ENCODE measurements at regions not wholly inside any gene's neighbourhood (a gene's known extent, or its start where the extent isn't known, plus 50 kb on each side); places are given as distances from the start of the nearest gene placed in this dataset. TPM values are rescaled to one million over a fixed set of nuclear protein-coding genes. Genes with fewer than 3 reads are reported as not detected.

Small RNA genes in the stretch of these regions (small RNA-seq; reads per million reads assigned to genes)
- gene AL445646.1, result not detected

Measured in fibroblast of the aortic adventitia (primary cell).